ENCODE measurements at regions not wholly inside any gene's neighbourhood (a gene's known extent, or its start where the extent isn't known, plus 50 kb on each side); places are given as distances from the start of the nearest gene placed in this dataset.
"Not testable (repeated sequence)": the region's sequence is repeated elsewhere in the genome, so short reads cannot be mapped to it uniquely, and the experiment has no call there.

DNA sequence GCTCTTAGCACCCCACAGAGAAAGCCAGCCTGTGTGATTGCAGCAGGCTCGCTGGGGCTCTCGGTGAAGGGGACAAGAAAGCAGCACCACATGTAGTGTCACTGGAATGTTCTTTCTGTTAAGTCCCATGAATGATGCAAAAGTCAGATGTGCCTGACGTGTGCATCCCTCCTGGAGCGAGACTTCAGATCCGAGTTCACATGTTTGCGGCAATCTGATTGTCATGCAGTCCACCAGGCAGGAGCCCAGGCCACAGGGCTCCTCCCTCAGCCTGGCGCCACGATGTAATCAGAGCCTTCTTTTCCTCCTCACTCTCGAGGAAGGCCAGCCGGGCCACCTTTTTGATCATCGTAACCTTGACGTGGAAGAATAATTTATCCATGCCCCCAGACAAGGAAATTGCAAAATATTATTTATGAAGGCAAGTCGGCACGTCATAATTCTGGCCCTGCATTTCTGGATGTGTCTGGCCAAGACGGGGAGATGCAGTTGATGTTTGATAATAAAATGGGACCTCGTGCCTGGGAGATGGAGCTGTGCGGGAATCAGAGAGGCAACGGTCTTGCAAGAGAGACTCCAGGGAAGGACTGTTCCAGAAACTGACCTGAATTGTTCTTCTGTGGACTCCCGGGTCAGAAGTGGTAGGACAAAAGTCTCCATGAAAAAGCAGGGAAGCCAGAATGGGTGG, 214.6 kb downstream of the PHETA1 start:
- DNase-seq (ENCODE audit: low read depth) = no peak

DNA sequence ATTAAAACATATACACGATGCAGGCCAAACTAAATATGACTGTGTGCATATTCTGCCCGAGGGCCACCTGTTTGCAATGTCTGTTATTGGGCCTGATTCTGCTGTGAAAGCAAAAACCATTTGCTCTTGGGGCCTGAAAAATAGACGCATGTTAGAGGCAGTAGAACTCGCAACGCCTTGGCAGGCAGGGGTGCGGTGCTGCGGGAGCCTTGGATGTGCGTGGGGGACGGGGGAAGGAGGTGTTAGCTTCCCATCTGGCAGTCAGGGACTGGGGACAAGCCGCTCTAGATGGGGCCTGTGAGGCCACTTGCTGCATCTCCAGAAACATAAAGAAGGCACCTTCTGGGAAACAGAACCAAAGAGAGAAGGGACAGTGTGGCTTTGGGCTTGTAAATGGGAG, 216.3 kb downstream of the PHETA1 start:
- DNase-seq (ENCODE audit: low read depth) = no peak

DNA sequence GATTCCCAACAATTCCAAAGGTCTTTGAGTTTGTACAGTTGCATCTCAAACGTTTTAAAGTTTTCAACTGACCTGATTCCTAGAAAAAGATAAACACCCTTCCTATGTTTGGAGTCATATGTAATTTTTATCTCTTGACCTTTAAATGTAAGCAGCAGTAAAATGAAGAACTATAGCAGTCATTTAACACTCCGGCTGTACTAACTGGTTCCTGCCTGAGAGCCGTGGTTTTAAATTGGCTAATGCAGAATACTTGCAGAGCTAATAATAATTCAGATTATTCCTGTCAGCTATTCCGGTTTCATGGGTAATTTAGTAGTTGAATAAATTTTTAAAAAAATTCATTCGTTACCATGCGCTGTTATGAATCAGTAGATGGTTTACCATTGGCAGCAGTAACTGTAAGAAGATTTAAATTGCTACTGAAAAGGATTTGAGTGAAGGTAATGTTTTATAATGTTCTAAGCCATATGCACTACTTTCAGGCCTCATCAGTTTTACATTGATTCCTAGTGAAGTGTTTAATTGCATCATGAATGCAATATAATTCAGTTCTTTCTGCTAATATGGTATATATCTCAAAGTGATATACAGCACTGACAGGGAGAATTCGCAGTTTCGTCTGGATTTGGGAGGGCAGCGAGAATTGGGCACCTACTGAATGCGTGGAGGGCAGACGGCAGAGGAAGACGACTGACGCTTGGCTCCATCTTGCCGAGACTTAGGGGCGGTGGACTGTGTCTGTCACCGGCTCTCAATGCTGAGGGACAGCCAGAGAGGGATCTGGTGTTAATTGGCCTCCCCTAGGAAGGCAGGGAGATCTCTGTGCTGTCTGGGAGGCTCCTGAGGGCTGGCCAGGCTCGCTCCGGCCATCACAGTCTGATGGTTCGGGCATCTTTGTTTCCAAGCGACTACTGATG, 217.7 kb downstream of the PHETA1 start:
- no peak for DNase-seq (ENCODE audit: low read depth)

DNA sequence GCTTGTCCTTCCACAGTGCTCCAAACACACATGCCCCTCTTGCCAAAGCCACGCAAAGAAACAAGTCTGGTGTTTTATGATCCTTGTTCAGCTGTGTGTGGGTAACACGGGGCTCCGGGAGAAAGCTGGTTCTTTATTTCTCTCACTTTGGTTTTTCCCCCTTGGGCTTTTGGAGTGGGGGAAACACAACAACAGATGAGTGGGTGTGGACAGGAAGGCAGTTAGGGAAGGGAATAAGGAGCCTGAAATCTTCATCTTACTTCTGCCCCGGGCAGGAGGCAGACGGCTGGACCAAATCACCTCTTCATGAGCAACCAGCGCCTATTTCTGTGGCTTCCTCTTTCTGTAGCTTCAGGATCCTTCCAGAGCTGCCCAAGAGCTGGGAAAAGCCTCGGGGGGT, 218.5 kb downstream of the PHETA1 start:
- no peak for DNase-seq (ENCODE audit: low read depth)

DNA sequence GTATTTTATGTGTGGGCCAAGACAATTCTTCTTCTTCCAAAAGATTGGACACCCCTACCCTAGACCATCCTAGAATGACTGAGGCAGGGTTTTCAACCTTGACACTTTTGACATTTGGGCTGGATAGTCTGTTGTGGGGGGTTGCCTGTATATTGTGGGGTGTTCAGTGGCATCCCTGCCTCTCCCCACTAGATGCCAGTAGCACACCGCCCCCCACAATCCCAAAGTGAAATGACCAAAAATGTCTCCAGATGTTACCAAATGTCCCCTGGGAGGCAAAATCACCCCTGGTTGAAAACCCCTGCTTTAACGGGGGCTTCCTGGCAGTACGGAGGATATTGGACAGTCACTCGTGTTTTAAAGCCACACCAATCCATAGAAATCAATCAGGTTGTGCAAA, 219.6 kb downstream of the PHETA1 start:
- DNase-seq (ENCODE audit: low read depth) = no peak

DNA sequence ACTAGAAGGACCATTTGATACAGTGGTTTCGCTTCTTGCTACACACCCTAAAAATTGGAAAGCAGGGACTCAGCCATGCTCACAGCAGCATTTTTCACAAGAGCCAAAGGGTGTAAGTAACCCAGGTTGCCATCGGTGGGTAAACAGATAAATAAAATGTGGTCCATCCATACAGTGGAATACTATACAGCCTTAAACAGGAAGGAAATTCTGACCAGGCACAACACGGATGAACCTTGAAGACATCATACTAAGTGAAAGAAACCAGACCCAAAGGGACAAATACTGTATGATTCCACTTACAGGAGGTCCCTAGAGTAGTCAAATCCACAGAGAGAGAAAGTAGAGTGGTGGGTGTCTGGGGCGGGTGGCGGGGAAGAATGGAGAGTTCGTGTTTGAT, 220.9 kb downstream of the PHETA1 start:
- no peak for DNase-seq (ENCODE audit: low read depth)

DNA sequence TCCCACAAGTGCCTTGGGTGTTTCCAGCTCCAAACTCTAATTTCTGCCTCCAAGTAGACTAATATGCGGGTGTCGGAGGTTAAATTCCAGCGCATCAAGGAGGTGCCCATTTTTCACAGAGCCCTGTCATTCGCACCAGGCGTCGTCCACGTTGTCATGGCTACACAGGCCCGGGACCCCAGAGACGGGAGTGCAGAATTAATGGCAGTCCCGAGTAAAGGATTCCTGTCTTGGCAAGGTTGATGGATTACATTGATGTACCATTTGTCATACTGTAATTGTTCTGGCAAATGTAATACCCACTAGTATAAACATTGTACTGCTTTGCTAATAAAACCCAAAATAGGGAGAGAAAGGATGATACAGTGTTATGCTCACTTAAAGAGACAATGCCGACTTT, 222.9 kb upstream of the MYL2 start:
- no peak for DNase-seq (ENCODE audit: low read depth)

DNA sequence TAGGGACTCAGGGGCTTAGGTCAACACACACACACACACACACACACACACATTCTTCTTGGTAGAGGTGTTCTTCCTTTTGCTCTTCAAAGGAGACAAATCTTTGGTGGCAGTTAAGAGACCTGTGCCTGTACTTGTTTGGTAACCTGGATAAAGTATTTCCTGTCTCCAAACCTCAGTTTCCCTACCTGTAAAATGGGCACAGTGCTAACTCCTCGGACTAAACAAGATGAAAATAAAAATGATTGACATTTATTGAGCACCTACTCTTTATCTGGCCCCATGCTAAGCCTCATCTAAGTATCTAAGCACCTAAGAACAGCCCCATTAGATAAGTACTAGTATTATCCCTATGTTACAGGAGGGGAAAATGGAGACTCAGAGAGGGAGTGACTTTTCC, 220.8 kb upstream of the MYL2 start:
- no peak for DNase-seq (ENCODE audit: low read depth)

DNA sequence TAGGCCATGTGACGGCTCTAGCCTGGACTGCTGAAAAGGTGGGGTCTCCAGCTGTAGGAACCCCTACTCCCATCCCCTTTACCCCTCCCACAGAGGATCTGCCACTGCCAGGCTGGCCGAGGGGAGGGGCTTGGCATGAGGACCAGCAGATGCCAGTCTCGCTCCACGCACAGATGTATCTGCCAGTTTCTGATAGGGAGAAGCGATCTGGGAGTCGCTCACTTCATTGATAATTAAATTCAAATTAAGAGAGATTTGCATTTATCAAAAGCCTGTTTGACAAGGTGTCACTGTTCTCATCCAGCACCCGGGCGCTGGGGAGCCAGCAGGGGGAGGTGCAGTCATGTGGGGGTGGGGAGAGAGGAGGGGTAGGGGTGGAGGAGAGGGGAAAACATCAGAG, 217.6 kb upstream of the MYL2 start:
- DNase-seq (ENCODE audit: low read depth) = no peak

DNA sequence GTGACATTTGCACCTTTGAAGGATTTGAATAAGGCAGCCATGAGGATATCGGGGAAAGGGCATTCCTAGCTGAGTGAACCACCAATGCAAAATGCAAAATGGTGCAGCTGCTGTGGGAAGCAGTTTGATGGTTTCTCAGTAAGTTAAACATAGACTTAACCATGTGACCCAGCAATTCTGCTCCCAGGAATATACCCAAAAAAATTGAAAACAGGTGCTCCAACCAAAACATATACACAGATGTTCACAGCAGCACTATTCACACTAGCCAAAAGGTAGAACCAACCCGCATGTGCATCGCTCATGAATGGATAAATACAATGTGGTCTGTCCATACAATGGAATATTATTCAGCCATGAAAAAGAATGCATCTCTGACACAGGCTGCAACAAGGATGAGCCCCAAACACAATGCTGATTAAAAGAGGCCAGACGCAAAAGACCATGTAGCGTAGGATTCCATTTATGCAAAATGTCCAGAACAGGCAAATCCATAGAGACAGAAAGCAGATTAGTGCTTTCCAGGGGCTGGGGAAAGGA, 215.0 kb upstream of the MYL2 start:
- DNase-seq (ENCODE audit: low read depth) = no peak

DNA sequence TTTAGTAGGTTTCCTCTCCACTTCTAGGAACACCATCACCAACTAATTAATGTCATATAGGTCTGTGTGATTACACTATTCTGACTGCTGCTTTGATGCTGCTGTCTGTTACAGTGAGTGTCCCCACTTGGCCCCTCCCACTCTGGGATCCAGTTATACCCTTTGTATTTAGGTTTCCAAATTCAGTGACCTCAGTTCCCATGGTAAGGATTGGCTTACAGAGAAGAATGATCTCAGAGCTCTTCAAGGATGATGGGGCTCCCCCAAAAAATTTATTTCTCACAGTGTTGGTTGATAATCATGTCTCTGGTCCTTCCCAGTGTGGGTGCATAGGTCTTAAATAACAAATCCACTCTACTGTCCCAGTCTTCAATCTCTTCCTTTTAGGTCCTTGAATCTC, 210.0 kb upstream of the MYL2 start:
- no peak for DNase-seq (ENCODE audit: low read depth)

DNA sequence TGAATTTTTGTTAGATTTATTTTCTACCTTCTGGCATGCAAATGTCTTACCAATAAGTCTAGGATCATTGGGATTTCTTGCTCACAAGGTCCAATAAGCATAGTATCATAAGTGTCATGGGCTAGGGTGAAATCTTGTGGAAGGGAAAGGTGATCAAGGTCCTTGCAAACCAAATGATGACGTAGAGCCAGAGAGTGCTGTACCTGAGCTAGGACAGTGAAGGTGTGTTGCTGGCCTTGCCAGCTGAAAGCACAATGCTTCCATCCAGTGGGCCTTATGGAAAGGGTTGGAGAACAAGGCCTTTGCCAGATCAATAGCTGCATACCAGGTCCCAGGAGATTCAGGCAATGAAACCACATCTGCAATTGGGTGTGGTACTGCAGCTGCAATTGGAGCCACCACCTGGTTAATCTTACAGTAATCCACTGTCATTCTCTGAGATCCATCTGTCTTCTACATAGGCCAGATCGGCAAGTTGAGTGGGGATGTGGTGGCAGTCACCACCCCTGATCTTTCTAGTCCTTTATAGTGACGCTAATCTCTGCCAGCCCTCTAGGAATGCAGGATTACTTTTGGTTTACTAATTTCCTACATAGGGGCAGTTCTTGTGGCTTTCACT, 208.9 kb upstream of the MYL2 start:
- DNase-seq (ENCODE audit: low read depth) = no peak

DNA sequence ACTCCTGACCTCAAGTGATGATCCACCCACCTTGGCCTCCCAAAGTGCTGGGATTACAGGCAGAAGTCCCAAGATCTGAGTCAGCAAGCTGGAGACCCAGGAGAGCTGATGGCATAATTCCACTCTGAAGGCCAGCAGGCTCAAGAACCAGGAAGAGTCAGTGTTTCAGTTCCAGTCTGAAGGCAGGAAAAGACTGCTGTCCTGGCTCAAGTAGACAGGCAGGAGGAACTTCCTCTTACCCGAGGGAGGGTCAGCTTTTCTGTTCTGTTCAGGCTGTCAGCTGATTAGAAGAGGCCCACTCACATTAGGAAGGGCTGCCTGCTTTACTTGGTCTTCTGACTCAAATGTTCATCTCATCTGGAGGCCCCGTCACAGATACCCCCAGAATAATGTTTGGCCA, 206.0 kb upstream of the MYL2 start:
- no peak for DNase-seq (ENCODE audit: low read depth)

DNA sequence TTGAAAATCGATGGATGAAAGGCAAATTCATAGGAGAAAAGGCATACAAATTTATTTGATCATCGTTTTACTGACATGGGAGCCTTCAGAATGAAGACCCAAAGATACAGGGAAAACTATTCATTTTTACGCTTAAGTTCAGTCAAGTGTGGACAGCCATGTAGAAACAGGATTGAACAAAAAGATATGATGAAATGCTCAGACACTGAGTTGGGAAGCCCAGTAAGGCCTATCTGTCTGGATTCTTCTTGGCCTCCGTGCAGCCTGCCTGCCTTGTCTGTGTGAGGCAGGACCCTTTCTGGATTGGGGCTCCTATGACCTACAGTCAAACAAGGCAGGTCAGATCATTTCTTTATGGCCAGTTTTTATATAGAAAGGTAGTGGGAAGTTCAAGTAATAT, 203.8 kb upstream of the MYL2 start:
- DNase-seq (ENCODE audit: low read depth) = no peak

DNA sequence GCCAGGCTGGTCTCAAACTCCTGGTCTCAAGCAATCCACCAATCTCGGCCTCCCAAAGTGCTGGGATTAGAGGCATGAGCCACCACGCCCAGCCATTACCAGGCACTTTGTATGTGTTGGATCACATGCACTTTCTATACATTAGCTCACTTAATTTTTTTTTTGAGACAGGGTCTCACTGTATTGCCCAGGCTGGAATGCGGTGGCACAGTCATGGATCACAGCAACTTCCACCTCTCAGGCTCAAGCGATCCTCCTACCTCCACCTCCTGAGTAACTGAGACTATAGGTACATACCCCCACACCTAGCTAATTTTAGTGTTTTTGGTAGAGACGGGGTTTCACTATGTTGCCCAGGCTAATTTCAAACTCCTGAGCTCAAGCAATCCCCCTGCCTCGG, 203.0 kb upstream of the MYL2 start:
- DNase-seq (ENCODE audit: low read depth) = no peak

DNA sequence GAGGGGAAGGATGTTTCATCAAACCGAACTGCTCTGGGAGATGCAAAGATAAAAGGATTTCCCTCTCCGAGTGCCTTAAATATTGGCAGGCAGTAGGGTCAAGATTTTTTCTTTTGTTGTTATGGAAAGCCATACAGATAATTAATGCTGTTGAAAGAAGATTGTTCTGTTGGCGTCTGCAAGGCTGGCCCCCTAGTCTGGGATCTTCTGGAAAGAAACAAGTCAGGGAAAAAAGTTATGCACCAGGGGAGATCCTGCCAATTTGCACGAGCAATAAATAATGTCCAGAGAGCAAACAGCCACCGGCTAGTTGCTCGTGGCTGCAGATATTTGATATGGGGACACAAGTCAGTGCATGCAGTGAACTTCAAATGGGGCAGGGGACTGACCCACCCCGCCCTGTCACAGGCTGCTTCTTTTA, 202.1 kb upstream of the MYL2 start:
- DNase-seq (ENCODE audit: low read depth) = no peak

DNA sequence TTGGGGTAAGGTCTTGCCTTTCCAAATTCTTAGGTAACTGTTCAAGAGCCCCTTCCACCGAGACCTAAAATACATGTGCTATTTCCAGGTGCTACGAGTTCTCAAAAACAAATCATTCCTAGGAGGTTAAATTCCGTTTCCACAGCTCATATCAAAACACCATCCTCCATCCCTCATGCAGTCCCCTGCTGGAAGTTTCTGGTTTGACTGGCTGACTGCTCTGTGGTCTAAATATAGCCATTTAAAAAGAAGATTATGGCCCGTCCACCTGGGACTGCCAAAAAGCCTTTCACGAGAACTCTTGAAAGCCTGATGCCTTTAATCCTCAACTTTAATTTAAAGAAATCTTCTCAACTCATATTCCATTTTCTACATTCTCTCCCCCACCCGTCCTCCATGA, 201.5 kb upstream of the MYL2 start:
- no peak for DNase-seq (ENCODE audit: low read depth)

DNA sequence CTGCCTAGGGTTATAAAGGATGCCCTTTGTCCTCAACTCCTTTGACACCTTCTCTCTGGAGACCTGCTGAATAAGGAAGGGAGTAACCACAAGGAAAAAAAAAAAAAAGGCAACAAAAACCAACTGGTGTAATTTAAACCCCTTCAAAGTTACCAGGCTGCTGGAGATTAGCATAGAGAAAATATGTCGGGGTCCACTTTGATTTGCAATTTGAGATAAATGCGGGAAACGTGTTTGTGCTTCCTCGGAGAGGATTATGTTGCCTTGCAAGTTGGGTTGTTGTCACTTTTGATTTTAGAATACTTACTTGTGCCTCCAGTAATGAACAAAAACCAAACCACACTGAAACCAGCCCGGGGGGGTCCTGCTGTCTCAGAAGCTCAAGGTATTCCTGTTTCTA, 200.2 kb upstream of the MYL2 start:
- no peak for DNase-seq (ENCODE audit: low read depth)

DNA sequence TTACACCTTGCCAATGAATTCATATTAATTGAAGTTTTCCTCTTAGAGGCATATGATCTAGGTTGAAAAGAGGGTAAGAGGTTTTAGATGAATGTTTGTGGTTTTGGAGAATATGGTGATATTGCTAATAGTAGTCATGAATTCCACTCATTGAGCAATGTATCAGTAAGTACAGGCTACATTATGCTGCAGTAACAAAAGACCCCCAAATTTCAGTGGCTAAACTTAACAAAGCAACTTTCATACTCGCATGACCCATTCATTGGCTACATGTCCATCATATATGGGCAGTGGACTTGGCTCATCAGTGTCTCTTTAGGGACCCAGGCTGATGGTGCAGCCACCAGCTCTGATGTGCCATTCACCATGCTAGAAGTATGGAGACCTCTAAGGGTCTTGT, 196.6 kb upstream of the MYL2 start:
- no peak for DNase-seq (ENCODE audit: low read depth)

DNA sequence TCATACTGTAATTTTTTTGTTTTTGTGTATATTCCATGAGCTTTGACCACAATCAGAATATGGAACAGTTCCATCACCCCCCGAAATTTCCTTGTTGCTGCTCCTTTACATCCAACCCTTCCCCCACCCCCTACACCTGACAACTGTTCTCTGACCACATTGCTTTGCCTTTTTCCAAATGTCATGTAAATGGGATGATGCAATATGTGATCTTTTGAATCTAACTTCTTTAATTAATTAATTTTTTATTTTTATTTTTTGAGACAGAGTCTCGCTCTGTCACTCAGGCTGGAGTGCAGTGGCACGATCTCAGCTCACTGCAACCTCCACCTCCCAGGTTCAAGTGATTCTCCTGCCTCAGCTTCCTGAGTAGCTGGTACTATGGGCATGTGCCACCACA, 192.9 kb upstream of the MYL2 start:
- DNase-seq (ENCODE audit: low read depth) = not testable (repeated sequence)

DNA sequence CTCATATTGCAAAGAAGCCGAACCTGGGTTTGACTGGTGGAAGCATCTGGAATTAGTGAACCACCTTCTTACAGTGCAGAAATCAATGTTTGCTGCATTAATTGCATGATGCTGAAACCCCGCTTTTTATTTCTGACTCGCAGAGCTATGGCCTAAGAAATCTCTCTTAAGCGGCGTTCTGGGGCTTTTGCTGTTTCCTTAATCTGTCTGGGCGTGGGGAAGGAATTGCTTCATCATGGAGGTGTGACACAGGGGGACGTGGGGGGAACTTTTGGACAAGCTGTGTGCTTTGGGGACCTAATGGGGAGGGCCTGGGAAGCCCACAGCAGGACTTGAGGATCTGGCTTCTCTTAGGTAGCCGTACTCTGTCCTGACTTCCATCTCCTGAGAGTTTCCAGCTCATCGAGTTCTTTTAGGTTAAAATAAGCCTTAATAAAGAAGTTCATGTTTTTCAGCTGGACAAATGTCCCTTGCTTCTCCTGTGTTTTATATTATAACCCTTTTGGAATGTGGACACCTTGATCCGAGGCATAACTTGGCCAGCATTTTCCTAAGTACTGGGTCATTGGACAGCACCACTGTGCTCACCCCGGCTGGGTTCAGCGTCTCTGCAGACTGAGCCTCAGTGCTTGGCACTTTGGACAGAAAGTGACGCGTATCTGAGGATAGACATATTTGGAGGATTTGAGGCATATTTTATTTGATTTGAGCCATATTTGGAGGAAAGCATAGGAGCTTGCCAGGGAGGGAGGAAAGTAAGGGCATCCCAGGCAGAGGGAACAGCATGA, 192.1 kb upstream of the MYL2 start:
- DNase-seq (ENCODE audit: low read depth) = no peak

DNA sequence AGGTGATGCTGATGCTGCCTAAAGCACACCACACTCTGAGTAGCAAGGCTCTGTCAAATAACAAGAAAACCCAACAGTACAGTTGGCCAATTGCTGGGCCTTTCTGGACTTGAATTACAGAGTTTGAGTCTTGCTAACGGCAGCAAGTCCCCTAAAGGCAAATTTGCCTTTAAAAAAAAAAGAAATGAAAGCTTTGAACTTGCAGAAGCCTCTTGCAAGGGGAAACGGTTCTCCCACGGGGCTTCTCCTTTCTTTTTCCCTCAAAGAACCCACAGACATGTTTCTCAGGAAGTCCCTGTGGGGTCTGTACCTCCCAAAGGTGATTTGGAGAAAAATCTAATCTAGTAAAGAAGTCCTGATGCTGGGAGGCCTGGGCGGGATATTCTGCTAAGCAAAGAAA, 191.3 kb upstream of the MYL2 start:
- no peak for DNase-seq (ENCODE audit: low read depth)

Measured in stimulated activated CD8-positive, alpha-beta memory T cell treated with anti-CD3 and anti-CD28 coated beads, Interleukin-15, amount 100 ng/mL, for 24 hours (primary cell).